HL-60 (cell line): ENCODE measurements at regions not wholly inside any gene's neighbourhood (a gene's known extent, or its start where the extent isn't known, plus 50 kb on each side); places are given as distances from the start of the nearest gene placed in this dataset.
"Not testable (repeated sequence)": the region's sequence is repeated elsewhere in the genome, so short reads cannot be mapped to it uniquely, and the experiment has no call there.

ENCODE experiments used
- DNase-seq, 2 experiments: peaks; one replicate each; pipeline ENCODE4 v3.0.0-alpha.2; 2010 to 2020; ENCODE audit warnings: low read depth in 1 of 2, low spot score in 1 of 2
- H3K27ac ChIP-seq: fragments of 250-450 bp; sonication (Bioruptor Pico); replicated peaks from 2 replicates; pipeline ENCODE4 v1.5.1; 2020; ENCODE audit warnings: mild to moderate bottlenecking, moderate library complexity
- H3K27me3 ChIP-seq: fragments of 250-450 bp; sonication (Bioruptor Pico); 2 replicates; pipeline ENCODE4 v1.5.1; 2021; ENCODE audit warnings: mild to moderate bottlenecking, moderate library complexity; ENCODE audit not compliant: insufficient read depth, poor library complexity, severe bottlenecking
- H3K4me3 ChIP-seq: replicated peaks from 2 replicates; pipeline ENCODE4 v1.5.1; 2011; ENCODE audit warnings: mild to moderate bottlenecking, control low read depth, low read length; ENCODE audit not compliant: insufficient read depth
- CTCF ChIP-seq: IDR thresholded peaks from one replicate; pipeline ENCODE4 v1.5.1; 2011; ENCODE audit warnings: low read length, control low read depth, inconsistent platforms; ENCODE audit not compliant: insufficient read depth
- GABPA ChIP-seq: IDR thresholded peaks from 2 replicates; pipeline ENCODE4 v1.6.1; 2012; ENCODE audit warnings: low read depth
- POLR2AphosphoS5 ChIP-seq: IDR thresholded peaks from 2 replicates; pipeline ENCODE4 v1.6.1; 2012; ENCODE audit warnings: low read depth
- REST ChIP-seq: IDR thresholded peaks from 2 replicates; pipeline ENCODE4 v1.6.1; 2012; ENCODE audit warnings: low read depth; ENCODE audit not compliant: insufficient replicate concordance
- SPI1 ChIP-seq: IDR thresholded peaks from 2 replicates; pipeline ENCODE4 v1.6.1; 2012; ENCODE audit warnings: low read depth, mild to moderate bottlenecking, borderline replicate concordance

- no peaks in the 10 kb centered on the region for H3K27me3 ChIP-seq
- H3K27ac ChIP-seq, result no peak overlapping the region
- H3K4me3 ChIP-seq, result no peak overlapping the region
- peak in 1 of 2 experiments; percentile 31 for DNase-seq
- TF ChIP-seq REST (no peak), CTCF (no peak), POLR2AphosphoS5 (no peak), GABPA (no peak), SPI1 (no peak)
Measured at GRCh38 chr22:25452116-25452700, 112.3 kb upstream of the GRK3 start.

GRCh38 chr22:25453058-25453457 is 111.4 kb upstream of the GRK3 start:
- Histone ChIP-seq H3K27ac (no peak overlapping the region), H3K4me3 (no peak overlapping the region), H3K27me3 (no peaks in the 10 kb centered on the region)
- no peak for TF ChIP-seq REST
- TF ChIP-seq CTCF, result no peak
- TF ChIP-seq SPI1, result no peak
- TF ChIP-seq POLR2AphosphoS5, result no peak
- TF ChIP-seq GABPA, result no peak
- no peak for DNase-seq

GRCh38 chr22:25453557-25453956 is 110.9 kb upstream of the GRK3 start:
- no peak for DNase-seq
- TF ChIP-seq POLR2AphosphoS5 (no peak), GABPA (no peak), REST (no peak), CTCF (no peak), SPI1 (no peak)
- no peak overlapping the region for H3K4me3 ChIP-seq

GRCh38 chr22:25456300-25457043 is 108.0 kb upstream of the GRK3 start:
- H3K4me3 ChIP-seq, H3K27ac ChIP-seq, H3K27me3 ChIP-seq, DNase-seq: not testable (repeated sequence)

More at GRCh38 chr22:25453557-25453956, 110.9 kb upstream of the GRK3 start:
- H3K27ac ChIP-seq, result no peak overlapping the region
- H3K27me3 ChIP-seq, result no peaks in the 10 kb centered on the region

GRCh38 chr22:25458631-25459030 is 105.8 kb upstream of the GRK3 start:
- not testable (repeated sequence) for H3K27me3 ChIP-seq, H3K4me3 ChIP-seq, DNase-seq, H3K27ac ChIP-seq

GRCh38 chr22:25460682-25461081 is 103.8 kb upstream of the GRK3 start:
- not testable (repeated sequence) for DNase-seq, H3K27me3 ChIP-seq, H3K27ac ChIP-seq, H3K4me3 ChIP-seq
